K562 (cell line): ENCODE measurements at regions not wholly inside any gene's neighbourhood (a gene's known extent, or its start where the extent isn't known, plus 50 kb on each side); places are given as distances from the start of the nearest gene placed in this dataset.

Experiments
- ATAC-seq: fragments of 200-7000 bp; cut with Tn5 transposase; 3 replicates; pipeline ENCODE4 v1.9.1; 2020; ENCODE audit warnings: moderate library complexity
- BruUV-seq: library from RNA; stranded (reverse); fragments of 400-500 nt; replicated peaks from 2 replicates; lab custom pipeline; 2021; lab: Mats Ljungman, UMichigan
- CTCF ChIA-PET: fragments of 300-600 bp; formaldehyde crosslinking; extraction: SDS; loops from one replicate; lab custom pipeline; 2021; ENCODE audit warnings: low intra/inter-chr PET ratio; lab: Yijun Ruan, JAX
- POLR2A ChIA-PET: fragments of 300-600, 350-650 bp; sonication (Branson Sonifier 250); formaldehyde crosslinking; extraction: SDS; loops from one replicate; lab custom pipeline; 2021; ENCODE audit warnings: antibody characterized with exemption, inconsistent platforms; lab: Yijun Ruan, JAX
- DNase-seq, 4 experiments: peaks; one replicate each; pipeline versions ENCODE4 v3.0.0 to v3.0.0-alpha.2; 2011 to 2018; ENCODE audit warnings: low spot score in 3 of 4, mixed read lengths in 3 of 4; ENCODE audit errors: extremely low read depth in 1 of 4
- FAIRE-seq: peaks from 2 replicates; lab custom pipeline; 2011; peaks lifted over from hg19 to GRCh38; lab: Jason Lieb, UNC
- H2AFZ ChIP-seq: 2 replicates; pipeline ENCODE4 v1.6.0; 2011; ENCODE audit warnings: low read depth, low read length, control low read depth, inconsistent platforms
- H3K27ac ChIP-seq: fragments of 200-600 bp; 3 replicates; pipeline ENCODE4 v1.8.0; 2011; ENCODE audit warnings: low read depth, mild to moderate bottlenecking, control low read depth, inconsistent platforms, low read length, moderate library complexity, mixed read lengths; ENCODE audit errors: extremely low read depth
- H3K27me3 ChIP-seq, 2 experiments: fragments of 300-600 bp in 1 of 2; 2 replicates in 1 of 2; 3 replicates in 1 of 2; pipeline versions ENCODE4 v1.6.0 to v1.8.0; 2011; ENCODE audit warnings: inconsistent platforms in 2 of 2, low read length in 2 of 2, mild to moderate bottlenecking in 1 of 2, mixed read lengths in 1 of 2, moderate library complexity in 1 of 2; ENCODE audit not compliant: control insufficient read depth in 2 of 2, insufficient read depth in 2 of 2
- H3K36me3 ChIP-seq: fragments of 300-600 bp; 3 replicates; pipeline ENCODE4 v1.8.0; 2011; ENCODE audit warnings: mild to moderate bottlenecking, low read length, inconsistent platforms; ENCODE audit not compliant: control insufficient read depth, insufficient read depth
- H3K4me1 ChIP-seq, 2 experiments: fragments of 200-600 bp in 1 of 2; replicated peaks in 1 of 2; 2 replicates in 1 of 2; 3 replicates in 1 of 2; pipeline versions ENCODE4 v1.5.1 to v1.8.0; 2011; ENCODE audit warnings: inconsistent platforms in 2 of 2, low read length in 2 of 2, mild to moderate bottlenecking in 1 of 2, mixed read lengths in 1 of 2, moderate library complexity in 1 of 2; ENCODE audit not compliant: control insufficient read depth in 2 of 2, insufficient read depth in 2 of 2
- H3K4me2 ChIP-seq: 2 replicates; pipeline ENCODE4 v1.6.1; 2011; ENCODE audit warnings: low read length, control low read depth, inconsistent platforms, mixed read lengths; ENCODE audit not compliant: insufficient read depth
- H3K4me3 ChIP-seq: fragments of 200-600 bp; sonication (generic), shearing (Covaris generic); 2 replicates; pipeline ENCODE4 v1.5.1; 2016; ENCODE audit warnings: control low read depth, inconsistent platforms
- H3K79me2 ChIP-seq: fragments of 200-600 bp; 3 replicates; pipeline ENCODE4 v1.8.0; 2011; ENCODE audit warnings: low read length, inconsistent platforms; ENCODE audit not compliant: control insufficient read depth, insufficient read depth
- H3K9ac ChIP-seq, 2 experiments: 2 replicates each; pipeline versions ENCODE4 v1.6.0 to v1.6.1; 2011; ENCODE audit warnings: low read depth in 2 of 2, low read length in 2 of 2, control low read depth in 1 of 2, inconsistent platforms in 1 of 2, mild to moderate bottlenecking in 1 of 2, mixed read lengths in 1 of 2; ENCODE audit not compliant: insufficient read depth in 1 of 2
- H3K9me1 ChIP-seq: one replicate; pipeline ENCODE4 v1.6.0; 2011; ENCODE audit warnings: inconsistent platforms, mild to moderate bottlenecking, low read length, moderate library complexity; ENCODE audit not compliant: control insufficient read depth, insufficient read depth
- H3K9me3 ChIP-seq: replicated peaks from 2 replicates; pipeline ENCODE4 v1.5.1; 2011; ENCODE audit warnings: low read depth, low read length, inconsistent platforms; ENCODE audit not compliant: control insufficient read depth, insufficient read depth
- H4K20me1 ChIP-seq: replicated peaks from 2 replicates; pipeline ENCODE4 v1.6.1; 2011; ENCODE audit warnings: low read length, inconsistent platforms, mixed read lengths; ENCODE audit not compliant: control insufficient read depth, insufficient read depth
- FOXA3 ChIP-seq, 2 experiments: fragments of 450-650 bp in 1 of 2; sonication (generic) in 1 of 2; formaldehyde crosslinking; IDR thresholded peaks in 1 of 2; conservative IDR thresholded peaks in 1 of 2; 2 replicates each; pipeline versions ENCODE4 v1.4.0 to v1.8.0; 2020 to 2022; ENCODE audit warnings: mild to moderate bottlenecking in 2 of 2, missing genetic modification reagents in 1 of 2
- HDAC1 ChIP-seq, 2 experiments: fragments of 450-650 bp; IDR thresholded peaks; 2 replicates each; pipeline ENCODE4 v1.6.1; 2016 to 2017; ENCODE audit warnings: inconsistent platforms in 1 of 2, mild to moderate bottlenecking in 1 of 2, moderate library complexity in 1 of 2
- L3MBTL2 ChIP-seq: fragments of 450-650 bp; IDR thresholded peaks from 2 replicates; pipeline ENCODE4 v1.6.1; 2016; ENCODE audit warnings: mild to moderate bottlenecking, moderate library complexity
- MGA ChIP-seq: fragments of 450-650 bp; IDR thresholded peaks from 2 replicates; pipeline ENCODE4 v1.6.1; 2016; ENCODE audit warnings: mild to moderate bottlenecking, moderate library complexity
- MXI1 ChIP-seq: IDR thresholded peaks from 2 replicates; pipeline ENCODE4 v1.6.1; 2011; ENCODE audit warnings: low read depth, mild to moderate bottlenecking, improper control_type of control experiment, low read length
- NCOA1 ChIP-seq: fragments of 450-650 bp; IDR thresholded peaks from 2 replicates; pipeline ENCODE4 v1.6.1; 2016; ENCODE audit warnings: low read depth
- ZBTB1 ChIP-seq: sonication (generic); formaldehyde crosslinking; IDR thresholded peaks from 2 replicates; pipeline ENCODE4 v1.8.1; 2023; ENCODE audit warnings: missing genetic modification reagents, low read depth, mild to moderate bottlenecking, borderline replicate concordance
- ZNF408 ChIP-seq: fragments of 250-450 bp; sonication (Bioruptor Pico); IDR thresholded peaks from 2 replicates; pipeline ENCODE4 v1.4.0; 2020; ENCODE audit warnings: low read depth, mild to moderate bottlenecking, moderate library complexity
- ZNF507 ChIP-seq: conservative IDR thresholded peaks from 2 replicates; pipeline ENCODE4 v1.6.1; 2017; ENCODE audit warnings: missing genetic modification characterization, missing compliant biosample characterization
- ZNF655 ChIP-seq: fragments of 250-450 bp; sonication (Bioruptor Pico); IDR thresholded peaks from 2 replicates; pipeline ENCODE4 v1.5.0; 2021
- ZNF717 ChIP-seq: fragments of 250-450 bp; sonication (Bioruptor Pico); IDR thresholded peaks from 2 replicates; pipeline ENCODE4 v1.5.0; 2021
- WGBS: fragments of 100-300 bp; shearing (Covaris generic); methylation state at CpG from one replicate; pipeline ENCODE4 v1.1.6; 2016; ENCODE audit warnings: low coverage, mixed read lengths; ENCODE audit not compliant: insufficient coverage; ENCODE audit errors: missing lambda C conversion rate; 5-methylcytosine and 5-hydroxymethylcytosine counted together
- in situ Hi-C: fragments of 300-500 bp; cut with MboI; formaldehyde crosslinking; loops from 4 replicates; pipeline ENCODE4 v1.15.0; 2018; ENCODE audit warnings: inconsistent platforms, mixed read lengths
- intact Hi-C: fragments of 100-400 bp; cut with micrococcal nuclease; formaldehyde crosslinking; loops from 2 replicates; pipeline ENCODE4 v1.14.2; 2022

GRCh38 chr10:90031776-90032175, 330.4 kb downstream of the KIF20B start:
- DNase-seq = no peak
- Histone ChIP-seq H3K9ac (no peak overlapping the region), H3K9me3 (no peaks in the 10 kb centered on the region; the same call in 1 of the 2 replicates), H3K36me3 (no peaks in the 10 kb centered on the region)
- FAIRE-seq = no peak
- WGBS = 0% methylated on average over 1 of the region's 1 CpG
- intact Hi-C loops = no loop called here
- TF ChIP-seq ZBTB1 (CRISPR knock-in tag) = no peak
- TF ChIP-seq L3MBTL2 = no peak
- no peak for TF ChIP-seq FOXA3 (CRISPR knock-in tag; conservative IDR thresholded peaks at IDR 0.05 in 1 of 2, IDR thresholded peaks at IDR 0.05 in 1 of 2)
- TF ChIP-seq ZNF507 (tag) = no peak
- no peak for TF ChIP-seq HDAC1 (IDR thresholded peaks at IDR 0.05)
- no peak for TF ChIP-seq ZNF717 (CRISPR knock-in tag)
- TF ChIP-seq MGA = no peak
- TF ChIP-seq MXI1 = no peak
- TF ChIP-seq ZNF408 (CRISPR knock-in tag) = no peak
- TF ChIP-seq ZNF655 (CRISPR knock-in tag) = no peak
- no peak for TF ChIP-seq NCOA1
- TF ChIP-seq, all 486 proteins: peak for 0
- no peaks in the 10 kb centered on the region for H4K20me1 ChIP-seq
- POLR2A ChIA-PET = no interaction called here
- no TSS peak for BruUV-seq
- CTCF ChIA-PET = no interaction called here
- H3K9me1 ChIP-seq = no peaks in the 10 kb centered on the region
- no peaks in the 10 kb centered on the region for H3K79me2 ChIP-seq
- H3K4me3 ChIP-seq = no peak overlapping the region
- ATAC-seq = no peak
- no peaks in the 10 kb centered on the region for H3K27me3 ChIP-seq
- in situ Hi-C loops = no loop called here
- H3K27ac ChIP-seq = no peak overlapping the region
- no peaks in the 10 kb centered on the region for H3K4me1 ChIP-seq
- no peak overlapping the region for H2AFZ ChIP-seq
- H3K4me2 ChIP-seq = no peak overlapping the region
